A673 (cell line): ENCODE measurements at regions not wholly inside any gene's neighbourhood (a gene's known extent, or its start where the extent isn't known, plus 50 kb on each side); places are given as distances from the start of the nearest gene placed in this dataset.
"Not testable (repeated sequence)": the region's sequence is repeated elsewhere in the genome, so short reads cannot be mapped to it uniquely, and the experiment has no call there.

Experiments
- BruUV-seq: library from RNA; stranded (reverse); fragments of 400-500 nt; replicated peaks from 2 replicates; lab custom pipeline; 2021; lab: Mats Ljungman, UMichigan
- CTCF ChIA-PET: fragments of 300-600 bp; sonication (Branson Sonifier 250); formaldehyde crosslinking; loops from one replicate; lab custom pipeline; 2022; ENCODE audit warnings: antibody characterized with exemption; lab: Charles Lee
- POLR2A ChIA-PET: fragments of 300-600 bp; sonication (Branson Sonifier 250); formaldehyde crosslinking; loops from one replicate; lab custom pipeline; 2022; ENCODE audit warnings: antibody characterized with exemption; ENCODE audit not compliant: low non-redundant PET; lab: Charles Lee
- DNase-seq: peaks from one replicate; pipeline ENCODE4 v3.0.0-alpha.2; 2015; ENCODE audit warnings: low spot score
- H3K27ac ChIP-seq: fragments of 200-600 bp; sonication (generic); 2 replicates; pipeline ENCODE4 v1.5.1; 2016; ENCODE audit warnings: mixed run types, low read depth, mild to moderate bottlenecking, mixed read lengths, antibody characterized with exemption, low read length; ENCODE audit not compliant: poor library complexity, severe bottlenecking
- H3K27me3 ChIP-seq: fragments of 200-600 bp; sonication (generic); replicated peaks from 2 replicates; pipeline ENCODE4 v1.6.1; 2017; ENCODE audit warnings: mixed run types, low read depth, mild to moderate bottlenecking, mixed read lengths, antibody characterized with exemption, low read length; ENCODE audit not compliant: insufficient read depth, poor library complexity
- H3K36me3 ChIP-seq: fragments of 200-600 bp; sonication (generic); 2 replicates; pipeline ENCODE4 v1.6.1; 2016; ENCODE audit warnings: mixed run types, mild to moderate bottlenecking, mixed read lengths, antibody characterized with exemption, low read length; ENCODE audit not compliant: insufficient read depth, poor library complexity, severe bottlenecking
- H3K4me1 ChIP-seq: fragments of 200-600 bp; sonication (generic); 2 replicates; pipeline ENCODE4 v1.6.1; 2017; ENCODE audit warnings: mixed run types, mild to moderate bottlenecking, mixed read lengths, antibody characterized with exemption, low read length; ENCODE audit not compliant: insufficient read depth, poor library complexity, severe bottlenecking
- H3K4me3 ChIP-seq: fragments of 200-600 bp; sonication (generic); 2 replicates; pipeline ENCODE4 v1.5.1; 2016; ENCODE audit warnings: low read depth, mixed run types, mild to moderate bottlenecking, mixed read lengths, low read length; ENCODE audit not compliant: poor library complexity, severe bottlenecking
- H3K9me3 ChIP-seq: fragments of 200-600 bp; sonication (generic); 2 replicates; pipeline ENCODE4 v1.6.1; 2016; ENCODE audit warnings: mixed run types, low read depth, mild to moderate bottlenecking, mixed read lengths, antibody characterized with exemption, low read length; ENCODE audit not compliant: poor library complexity, severe bottlenecking
- intact Hi-C: fragments of 100-400 bp; cut with micrococcal nuclease; formaldehyde crosslinking; loops from one replicate; pipeline ENCODE4 v1.10.0; 2022; ENCODE audit not compliant: unreplicated experiment

DNA sequence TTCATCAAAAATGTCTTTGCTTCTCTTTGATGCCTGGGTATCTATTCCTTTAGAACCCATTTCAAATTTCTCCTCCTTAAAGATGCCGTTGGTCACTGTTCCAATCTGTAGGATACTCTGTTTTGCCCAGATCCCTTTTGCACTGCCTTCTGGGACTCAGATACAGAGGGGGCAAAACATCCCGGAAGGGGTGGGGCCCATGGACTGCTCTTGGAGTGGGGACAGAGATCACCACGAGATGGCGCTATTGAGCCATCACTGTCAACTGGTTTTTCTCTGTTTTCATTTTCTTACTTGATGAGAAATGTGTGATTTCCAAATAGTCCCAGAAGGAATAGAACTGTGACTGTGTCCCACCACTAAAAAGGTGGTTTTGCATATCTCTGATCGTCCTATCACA lies 151.8 kb downstream of the NPIPA7 start:
- DNase-seq, CTCF ChIA-PET: not testable (repeated sequence)

DNA sequence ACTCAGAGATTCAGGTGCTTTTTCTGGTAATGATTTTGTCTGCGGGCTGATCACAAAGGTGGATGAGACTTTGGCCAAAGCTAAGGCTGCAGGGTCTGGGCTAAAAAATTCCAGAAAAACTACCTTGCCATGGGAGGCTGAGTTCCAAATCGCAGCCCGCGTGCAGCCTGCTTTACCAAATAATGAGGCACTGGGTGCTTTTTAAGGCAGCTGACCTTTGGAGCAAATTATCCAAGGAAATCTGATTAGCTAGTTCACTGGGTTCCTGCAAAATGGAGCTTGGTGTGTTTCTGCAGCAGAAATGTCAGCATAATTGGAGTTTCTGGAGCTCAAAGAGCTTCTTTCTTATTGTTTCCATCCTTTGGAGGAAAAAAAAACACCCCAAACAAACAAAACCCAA lies 156.6 kb downstream of the NPIPA7 start:
- CTCF ChIA-PET, H3K27ac ChIP-seq, POLR2A ChIA-PET, DNase-seq, H3K4me1 ChIP-seq, H3K4me3 ChIP-seq, H3K36me3 ChIP-seq, H3K27me3 ChIP-seq, H3K9me3 ChIP-seq, intact Hi-C loops, BruUV-seq: not testable (repeated sequence)

More for the DNA sequence above, 151.8 kb downstream of the NPIPA7 start:
- H3K36me3 ChIP-seq, H3K4me1 ChIP-seq, H3K4me3 ChIP-seq, BruUV-seq, POLR2A ChIA-PET, H3K9me3 ChIP-seq, H3K27ac ChIP-seq, intact Hi-C loops, H3K27me3 ChIP-seq: not testable (repeated sequence)

DNA sequence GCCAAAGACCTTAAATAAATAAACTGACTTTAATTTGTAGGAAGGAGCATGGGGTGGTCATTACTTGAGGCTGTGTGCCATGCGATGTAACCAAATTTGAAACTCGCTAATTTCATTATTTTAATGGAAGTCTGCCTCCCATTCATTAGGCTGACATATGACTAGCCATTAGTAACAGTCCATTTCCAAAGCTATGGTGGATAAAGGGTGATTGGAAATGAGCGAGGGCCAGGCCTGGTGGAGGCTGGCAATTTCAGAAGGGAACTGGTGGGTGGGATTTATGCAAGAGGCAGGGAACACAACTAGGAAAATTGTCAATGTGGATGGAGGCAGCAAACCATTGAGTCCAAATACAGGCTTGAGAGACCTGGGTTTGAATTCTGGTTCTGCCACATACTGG lies 157.2 kb downstream of the NPIPA7 start:
- H3K27ac ChIP-seq, DNase-seq, CTCF ChIA-PET, H3K27me3 ChIP-seq, POLR2A ChIA-PET, H3K4me1 ChIP-seq, intact Hi-C loops, H3K36me3 ChIP-seq, BruUV-seq, H3K4me3 ChIP-seq, H3K9me3 ChIP-seq: not testable (repeated sequence)

DNA sequence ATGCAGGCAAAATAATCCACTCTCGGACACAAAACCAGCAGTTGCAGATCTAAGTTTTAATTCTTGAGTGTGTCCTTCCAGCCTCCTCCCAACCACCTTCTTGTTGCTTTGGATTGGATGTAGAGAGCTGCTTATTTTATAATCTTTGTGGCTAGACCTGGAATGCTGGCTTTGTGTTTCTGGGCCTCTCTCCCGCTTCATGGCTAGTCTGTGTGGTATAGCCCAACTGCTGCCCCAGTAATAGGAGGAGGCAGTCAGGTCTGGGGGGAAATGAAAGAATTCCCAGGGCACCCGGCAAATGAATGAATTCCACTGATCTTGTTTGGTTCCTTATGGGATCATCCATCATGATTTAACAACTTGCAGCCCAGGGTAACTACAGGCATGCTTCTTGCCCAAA lies 170.8 kb downstream of the NPIPA7 start:
- BruUV-seq, DNase-seq, H3K4me1 ChIP-seq, H3K4me3 ChIP-seq, H3K27me3 ChIP-seq, H3K36me3 ChIP-seq, CTCF ChIA-PET, POLR2A ChIA-PET, H3K27ac ChIP-seq, intact Hi-C loops, H3K9me3 ChIP-seq: not testable (repeated sequence)

DNA sequence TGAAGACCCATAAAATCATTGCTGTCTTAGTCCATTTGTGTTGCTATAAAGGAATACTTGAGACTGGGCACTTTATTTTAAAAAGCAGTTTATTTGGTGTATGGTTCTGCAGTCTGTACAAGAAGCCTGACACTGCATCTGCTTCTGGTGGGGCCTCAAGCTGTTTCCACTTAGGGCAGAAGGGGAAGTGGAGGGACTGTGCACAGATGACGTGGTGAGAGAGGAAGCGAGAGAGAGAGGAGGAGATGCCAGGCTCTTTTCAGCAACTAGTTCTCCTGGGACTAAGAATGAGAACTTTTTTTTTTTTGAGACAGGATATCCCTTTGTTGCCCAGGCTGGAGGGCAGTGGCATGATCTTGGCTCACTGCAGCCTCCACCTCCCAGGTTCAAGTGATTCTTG lies 171.9 kb downstream of the NPIPA7 start:
- H3K4me1 ChIP-seq, POLR2A ChIA-PET, H3K4me3 ChIP-seq, BruUV-seq, CTCF ChIA-PET, H3K27ac ChIP-seq, DNase-seq, H3K27me3 ChIP-seq, intact Hi-C loops, H3K9me3 ChIP-seq, H3K36me3 ChIP-seq: not testable (repeated sequence)

DNA sequence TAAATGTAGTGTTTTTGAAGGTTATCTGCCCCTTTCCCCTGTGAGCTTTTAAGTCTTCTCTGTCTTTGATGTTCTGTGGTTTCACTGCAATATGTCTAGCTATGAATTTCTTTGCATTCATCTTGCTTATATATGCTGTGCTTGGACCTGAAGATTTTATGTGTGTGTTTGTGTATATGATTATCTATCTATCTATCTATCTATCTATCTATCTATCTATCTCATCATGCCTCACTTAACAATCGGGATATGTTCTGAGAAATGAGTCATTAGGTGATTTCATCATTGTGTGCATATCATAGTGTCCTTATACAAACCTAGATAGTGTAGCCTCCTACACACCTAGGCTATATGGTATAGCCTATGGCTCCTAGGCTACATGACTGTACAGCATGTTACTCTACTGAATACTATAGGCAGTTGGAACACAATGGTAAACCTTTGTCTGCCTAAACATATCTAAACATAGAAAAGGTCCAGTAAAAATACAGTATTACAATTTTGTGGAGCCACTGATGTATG lies 173.9 kb downstream of the NPIPA7 start:
- DNase-seq, H3K9me3 ChIP-seq, H3K27me3 ChIP-seq, intact Hi-C loops, POLR2A ChIA-PET, BruUV-seq, H3K4me3 ChIP-seq, CTCF ChIA-PET, H3K27ac ChIP-seq, H3K36me3 ChIP-seq, H3K4me1 ChIP-seq: not testable (repeated sequence)

DNA sequence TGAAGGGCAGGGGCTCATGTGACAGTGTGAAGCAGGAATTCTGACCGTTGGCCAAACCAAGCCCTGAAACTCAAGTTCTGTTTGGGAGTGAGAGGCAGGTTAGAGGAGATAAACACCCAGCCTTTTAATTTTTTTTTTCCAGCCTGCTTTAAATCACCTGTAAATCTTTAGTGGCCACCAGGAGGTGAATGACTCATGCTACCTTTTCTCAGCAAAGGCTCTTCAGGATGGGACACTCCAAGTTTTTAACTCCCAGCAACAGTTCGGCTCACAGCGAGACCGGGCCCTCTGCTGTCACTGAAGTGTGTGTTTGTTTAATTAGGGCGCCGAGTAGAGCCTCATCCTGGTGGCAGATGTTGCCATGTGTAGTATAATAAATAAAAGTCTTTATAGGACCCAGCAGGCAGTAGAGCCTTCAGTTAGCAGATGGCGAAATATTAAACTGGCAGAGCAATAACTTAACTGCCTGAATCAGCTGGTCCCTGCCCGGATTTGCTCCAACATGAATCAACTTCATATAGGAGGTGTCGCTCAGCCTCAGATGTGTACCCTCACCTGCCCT lies 180.3 kb downstream of the NPIPA7 start:
- H3K27me3 ChIP-seq, H3K4me3 ChIP-seq, H3K4me1 ChIP-seq, H3K36me3 ChIP-seq, DNase-seq, H3K27ac ChIP-seq, H3K9me3 ChIP-seq, intact Hi-C loops, BruUV-seq, CTCF ChIA-PET, POLR2A ChIA-PET: not testable (repeated sequence)

DNA sequence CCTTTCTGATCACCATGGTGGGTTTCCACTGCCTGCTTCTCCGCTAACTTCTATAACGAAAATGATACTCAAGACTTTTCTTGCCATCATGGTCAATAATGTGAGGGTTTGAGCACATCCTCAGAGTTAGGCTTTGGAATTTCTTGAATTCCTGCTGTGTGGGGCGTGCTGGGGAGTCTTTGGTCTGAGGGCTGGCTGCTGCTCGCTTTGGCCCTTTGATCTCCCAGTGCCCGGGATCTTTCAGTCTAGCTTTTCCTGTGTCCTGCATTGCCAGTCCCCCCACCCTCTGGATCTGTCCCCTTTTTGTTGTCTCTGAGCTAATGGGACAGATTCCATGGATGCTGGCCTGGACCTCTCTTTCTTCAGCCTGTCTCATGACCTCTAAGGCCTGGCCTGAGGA lies 182.6 kb downstream of the NPIPA7 start:
- BruUV-seq, H3K4me3 ChIP-seq, H3K27ac ChIP-seq, H3K36me3 ChIP-seq, intact Hi-C loops, CTCF ChIA-PET, H3K27me3 ChIP-seq, H3K4me1 ChIP-seq, H3K9me3 ChIP-seq, POLR2A ChIA-PET, DNase-seq: not testable (repeated sequence)
